ENCODE measurements at regions not wholly inside any gene's neighbourhood (a gene's known extent, or its start where the extent isn't known, plus 50 kb on each side); places are given as distances from the start of the nearest gene placed in this dataset.
"Not testable (repeated sequence)": the region's sequence is repeated elsewhere in the genome, so short reads cannot be mapped to it uniquely, and the experiment has no call there.

- DNase-seq, result no peak
Observed at GRCh38 chr7:26074919-26075318, 77.1 kb upstream of the NFE2L3 start.

DNA sequence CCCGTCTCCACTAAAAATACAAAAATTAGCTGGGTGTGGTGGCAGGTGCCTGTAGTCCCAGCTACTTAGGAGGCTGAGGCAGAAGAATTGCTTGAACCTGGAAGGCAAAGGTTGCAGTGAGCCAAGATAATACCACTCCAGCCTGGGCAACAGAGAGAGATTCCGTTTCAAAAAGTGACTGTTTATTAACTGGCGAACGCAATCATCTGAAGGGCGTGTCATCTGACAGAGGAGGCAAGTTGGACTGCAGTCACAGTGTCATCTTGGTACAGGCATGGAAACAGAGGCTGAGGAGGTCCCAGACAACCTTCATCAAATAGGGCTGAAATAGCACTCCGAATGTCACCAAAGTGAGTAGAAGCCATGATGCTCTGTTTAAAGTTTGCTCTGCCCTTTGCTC lies 75.3 kb upstream of the NFE2L3 start:
- no peak for DNase-seq

GRCh38 chr7:26078437-26079336 lies 73.3 kb upstream of the NFE2L3 start:
- DNase-seq, result peak; percentile 80

- DNase-seq, result no peak
Observed at GRCh38 chr7:26081638-26082037, 70.4 kb upstream of the NFE2L3 start.

GRCh38 chr7:26083113-26083512 lies 68.9 kb upstream of the NFE2L3 start:
- DNase-seq, result peak; percentile 56

DNA sequence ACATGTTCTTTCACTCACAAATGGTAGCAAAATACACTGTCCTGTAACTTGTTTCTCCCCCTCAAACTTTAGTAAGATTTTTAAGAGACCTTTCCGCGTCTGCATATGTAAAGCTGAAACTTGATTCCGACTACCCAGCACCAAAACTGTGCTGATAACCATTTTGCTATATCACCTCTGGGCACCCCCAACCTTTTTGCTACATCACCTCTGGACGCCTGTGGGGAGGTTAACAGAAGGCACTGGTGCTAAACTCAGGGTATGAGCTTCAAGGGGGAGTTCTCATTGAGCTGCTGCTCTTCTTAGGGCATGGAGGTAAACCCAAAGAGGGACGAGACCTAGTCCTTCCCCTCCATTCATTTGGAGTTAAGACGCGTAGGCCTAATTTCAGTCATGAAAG lies 67.6 kb upstream of the NFE2L3 start:
- DNase-seq, result no peak

- DNase-seq, result no peak
Observed at GRCh38 chr7:26085771-26086170, 66.2 kb upstream of the NFE2L3 start.

- no peak for DNase-seq
Observed at GRCh38 chr7:26087321-26088091, 64.5 kb upstream of the NFE2L3 start.

DNA sequence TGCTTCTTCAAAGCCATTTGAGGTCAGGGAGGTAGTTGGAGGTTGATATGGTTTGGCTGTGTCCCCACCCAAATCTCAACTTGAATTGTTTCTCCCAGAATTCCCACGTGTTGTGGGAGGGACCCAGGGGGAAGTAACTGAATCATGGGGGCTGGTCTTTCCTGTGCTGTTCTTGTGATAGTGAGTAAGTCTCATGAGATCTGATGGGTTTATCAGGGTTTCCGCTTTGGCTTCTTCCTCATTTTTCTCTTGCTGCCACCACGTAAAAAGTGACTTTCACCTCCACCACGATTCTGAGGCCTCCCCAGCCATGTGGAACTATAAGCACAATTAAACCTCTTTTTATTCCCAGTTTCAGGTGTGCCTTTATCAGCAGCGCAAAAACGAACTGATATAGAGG lies 62.5 kb upstream of the NFE2L3 start:
- DNase-seq, result not testable (repeated sequence)

- DNase-seq, result peak; percentile 65
Observed at GRCh38 chr7:26090927-26091519, 61.0 kb upstream of the NFE2L3 start.

GRCh38 chr7:26091933-26092332 lies 60.1 kb upstream of the NFE2L3 start:
- DNase-seq, result no peak

- DNase-seq, result no peak
Observed at GRCh38 chr7:26093023-26093422, 59.0 kb upstream of the NFE2L3 start.

- no peak for DNase-seq
Observed at GRCh38 chr7:26096136-26096535, 55.9 kb upstream of the NFE2L3 start.

GRCh38 chr7:26097837-26098668 lies 53.9 kb upstream of the NFE2L3 start:
- DNase-seq, result no peak

DNA sequence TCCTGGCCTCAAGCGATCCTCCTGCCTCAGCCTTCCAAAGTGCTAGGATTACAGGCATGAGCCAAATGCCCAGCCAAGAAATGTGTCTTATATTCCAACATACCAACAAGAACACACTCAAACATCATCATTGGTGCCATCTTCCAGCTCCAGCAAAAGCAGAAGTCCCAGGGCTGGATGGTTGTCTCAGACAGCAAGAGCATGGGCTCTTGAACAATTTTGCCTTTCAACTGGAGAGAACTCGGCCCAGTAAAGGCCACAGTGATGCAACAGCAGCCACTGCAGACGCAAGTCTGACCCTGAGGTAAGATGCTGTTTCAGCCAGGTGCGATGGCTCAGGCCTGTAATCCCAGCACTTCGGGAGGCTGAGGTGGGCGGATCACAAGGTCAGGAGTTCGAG lies 52.8 kb upstream of the NFE2L3 start:
- DNase-seq, result no peak

- DNase-seq, result no peak
Observed at GRCh38 chr7:26100406-26101339, 51.3 kb upstream of the NFE2L3 start.

DNA sequence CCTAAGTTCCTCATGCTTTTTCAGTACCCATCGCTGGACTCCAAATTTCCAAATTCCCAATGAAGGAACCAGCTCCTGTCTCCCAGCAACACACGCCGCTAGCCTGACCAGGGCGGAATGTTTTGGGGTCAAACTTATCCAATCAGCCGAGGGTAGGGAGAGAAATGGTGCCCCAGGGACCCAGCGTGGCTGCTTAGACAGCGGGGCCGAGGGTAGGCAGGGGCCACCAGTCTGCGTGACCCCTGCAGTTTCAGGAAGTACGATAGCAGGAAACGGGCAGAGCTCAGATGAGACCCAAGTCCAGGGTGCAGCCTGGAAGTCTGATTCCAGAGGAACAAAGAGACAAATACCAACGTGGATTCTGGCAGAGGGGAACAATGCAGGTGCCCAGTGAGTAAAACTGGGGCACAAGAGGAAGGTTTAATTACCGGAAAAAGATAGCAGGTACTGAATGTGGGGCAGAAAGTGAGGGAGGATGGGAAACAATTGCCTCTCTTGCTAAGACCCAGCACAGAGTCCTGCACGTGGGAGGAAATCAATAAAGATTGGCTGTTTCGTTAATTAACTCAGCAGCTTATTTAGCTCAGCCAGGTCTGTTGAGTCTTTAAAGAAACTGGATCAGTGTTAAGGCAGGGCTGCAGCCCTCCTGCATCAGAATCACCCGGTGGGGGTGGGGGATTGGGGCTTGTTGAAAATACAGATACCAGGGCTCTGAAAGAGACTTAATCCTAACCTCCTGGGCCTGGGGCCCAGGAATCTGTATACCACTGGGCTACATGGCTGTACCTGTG lies 50.4 kb upstream of the NFE2L3 start:
- DNase-seq, result peak; percentile 39

- no peak for DNase-seq
Observed at GRCh38 chr7:26102176-26102575, 49.8 kb upstream of the NFE2L3 start.

All from renal pelvis (tissue), 1 donor.